GM06990 (cell line): ENCODE measurements at regions not wholly inside any gene's neighbourhood (a gene's known extent, or its start where the extent isn't known, plus 50 kb on each side); places are given as distances from the start of the nearest gene placed in this dataset.

Source experiments
- DNase-seq: peaks from one replicate; pipeline ENCODE4 v3.0.0-alpha.2; 2011; ENCODE audit not compliant: insufficient read length; ENCODE audit errors: extremely low read depth
- H3K27me3 ChIP-seq: replicated peaks from 2 replicates; pipeline ENCODE4 v1.6.0; 2011; ENCODE audit warnings: low read length; ENCODE audit not compliant: control insufficient read depth, insufficient read depth
- H3K36me3 ChIP-seq: 2 replicates; pipeline ENCODE4 v1.5.1; 2011; ENCODE audit warnings: low read length; ENCODE audit not compliant: control insufficient read depth, insufficient read depth
- H3K4me3 ChIP-seq: replicated peaks from 2 replicates; pipeline ENCODE4 v1.5.1; 2011; ENCODE audit warnings: low read depth, mild to moderate bottlenecking, control low read depth, low read length
- TF ChIP-seq, protein P1 (sequence below): IDR thresholded peaks from 2 replicates; pipeline ENCODE4 v1.5.1; 2011; ENCODE audit warnings: low read length, control low read depth, mild to moderate bottlenecking, inconsistent platforms; ENCODE audit not compliant: insufficient read depth, poor library complexity, severe bottlenecking

GRCh38 chr10:3857318-3857717 is 72.3 kb upstream of the KLF6 start:
- TF ChIP-seq, protein P1, sequence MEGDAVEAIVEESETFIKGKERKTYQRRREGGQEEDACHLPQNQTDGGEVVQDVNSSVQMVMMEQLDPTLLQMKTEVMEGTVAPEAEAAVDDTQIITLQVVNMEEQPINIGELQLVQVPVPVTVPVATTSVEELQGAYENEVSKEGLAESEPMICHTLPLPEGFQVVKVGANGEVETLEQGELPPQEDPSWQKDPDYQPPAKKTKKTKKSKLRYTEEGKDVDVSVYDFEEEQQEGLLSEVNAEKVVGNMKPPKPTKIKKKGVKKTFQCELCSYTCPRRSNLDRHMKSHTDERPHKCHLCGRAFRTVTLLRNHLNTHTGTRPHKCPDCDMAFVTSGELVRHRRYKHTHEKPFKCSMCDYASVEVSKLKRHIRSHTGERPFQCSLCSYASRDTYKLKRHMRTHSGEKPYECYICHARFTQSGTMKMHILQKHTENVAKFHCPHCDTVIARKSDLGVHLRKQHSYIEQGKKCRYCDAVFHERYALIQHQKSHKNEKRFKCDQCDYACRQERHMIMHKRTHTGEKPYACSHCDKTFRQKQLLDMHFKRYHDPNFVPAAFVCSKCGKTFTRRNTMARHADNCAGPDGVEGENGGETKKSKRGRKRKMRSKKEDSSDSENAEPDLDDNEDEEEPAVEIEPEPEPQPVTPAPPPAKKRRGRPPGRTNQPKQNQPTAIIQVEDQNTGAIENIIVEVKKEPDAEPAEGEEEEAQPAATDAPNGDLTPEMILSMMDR = no peak
- no peak for DNase-seq

DNA sequence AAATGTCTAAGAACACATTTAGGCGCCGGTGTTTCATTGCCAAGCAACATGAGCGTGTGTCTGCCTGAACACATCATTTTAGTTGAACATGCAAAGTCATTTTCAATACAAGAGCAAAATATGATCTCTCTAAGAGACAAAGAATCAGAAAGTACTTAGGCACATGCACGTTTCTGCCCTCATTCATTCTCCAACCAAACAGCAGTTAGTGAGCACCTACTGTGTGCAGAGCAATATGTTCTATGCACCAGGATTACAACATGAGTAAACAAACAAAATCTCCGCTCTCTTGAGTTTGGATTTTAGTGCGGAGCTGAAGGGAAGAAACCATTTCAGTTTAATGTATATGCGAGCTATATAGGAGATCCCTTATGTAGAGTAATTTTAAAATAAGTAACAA is 71.6 kb upstream of the KLF6 start:
- Histone ChIP-seq H3K36me3 (no peaks in the 10 kb centered on the region), H3K4me3 (no peak overlapping the region), H3K27me3 (no peaks in the 10 kb centered on the region)
- DNase-seq = no peak
- TF ChIP-seq, protein P1 = no peak

More at GRCh38 chr10:3857318-3857717, 72.3 kb upstream of the KLF6 start:
- Histone ChIP-seq H3K27me3 (no peaks in the 10 kb centered on the region), H3K4me3 (no peak overlapping the region), H3K36me3 (no peaks in the 10 kb centered on the region)

DNA sequence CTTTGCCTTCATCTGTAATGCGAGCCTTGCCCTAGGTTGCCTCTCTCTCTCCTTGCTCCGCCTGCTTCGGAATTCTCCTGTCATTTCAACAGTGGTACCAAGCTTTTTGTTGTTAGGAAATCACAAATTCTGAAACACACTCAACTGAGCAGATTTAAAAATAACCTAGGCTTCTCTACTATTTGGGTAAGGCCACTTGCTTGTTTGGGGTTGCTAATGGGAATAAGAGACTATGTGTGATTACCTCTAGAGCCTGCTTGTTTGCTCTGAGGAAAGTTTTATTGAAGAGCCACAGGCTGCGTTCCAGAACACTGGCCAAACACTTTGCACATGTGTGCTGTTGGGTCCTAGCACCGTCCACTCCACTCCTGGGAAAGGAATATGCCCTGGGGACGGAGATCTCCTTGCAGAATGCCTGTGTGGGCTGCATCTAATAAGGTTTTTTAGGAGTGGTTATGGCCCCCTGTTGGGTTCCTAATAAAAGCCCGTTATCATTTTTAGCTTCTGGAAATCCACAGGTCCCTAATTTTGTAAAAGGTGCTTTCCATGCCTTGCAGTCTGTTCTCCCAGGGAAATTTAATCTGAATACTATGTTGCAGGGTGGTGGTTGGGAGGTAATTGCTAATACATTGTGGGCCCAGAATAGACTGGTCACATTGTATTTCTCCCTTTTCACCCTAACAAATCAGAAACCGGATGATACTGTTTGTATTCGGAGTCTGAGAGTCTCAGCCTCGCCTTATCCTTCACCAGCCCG is 68.7 kb upstream of the KLF6 start:
- TF ChIP-seq, protein P1 = no peak
- Histone ChIP-seq H3K4me3 (no peak overlapping the region), H3K27me3 (no peaks in the 10 kb centered on the region), H3K36me3 (no peaks in the 10 kb centered on the region)
- no peak for DNase-seq

- TF ChIP-seq, protein P1 = no peak
- no peak overlapping the region for H3K4me3 ChIP-seq
Measured at GRCh38 chr10:3853016-3853415, 68.0 kb upstream of the KLF6 start.

DNA sequence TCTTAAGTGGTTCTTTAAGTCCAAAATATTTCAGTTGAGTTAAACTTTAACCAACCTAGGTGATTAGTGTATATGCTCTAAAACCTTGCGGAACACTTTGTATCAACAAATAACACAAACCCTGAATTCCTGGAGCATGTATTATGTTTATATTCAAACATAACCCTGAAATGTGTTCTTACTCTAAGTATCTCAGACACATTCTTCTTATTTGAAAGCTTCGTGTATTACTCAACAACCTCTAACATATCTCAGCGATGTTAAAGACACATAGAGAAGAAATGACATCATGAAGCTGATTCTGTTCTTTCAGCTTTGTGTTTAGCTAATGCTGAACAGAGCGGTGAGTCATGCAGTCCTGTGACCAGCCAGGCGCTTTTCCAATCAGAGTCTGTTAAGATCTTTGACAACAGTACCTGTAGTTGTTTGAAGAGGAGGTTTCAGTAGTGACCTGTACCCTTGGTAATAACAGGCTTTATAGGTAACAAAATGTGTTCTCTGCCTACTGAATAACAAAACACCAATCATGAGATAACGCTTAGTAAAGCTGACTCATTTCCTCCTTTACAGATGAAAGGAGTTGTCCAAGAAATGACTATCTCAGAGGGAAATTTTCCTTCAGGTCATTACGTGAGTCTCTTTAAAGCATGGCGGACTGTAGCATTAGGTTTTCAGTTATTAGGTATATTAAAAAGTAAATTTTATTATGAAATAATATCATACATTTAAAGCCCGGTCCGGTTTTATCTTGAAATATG is 67.3 kb upstream of the KLF6 start:
- DNase-seq = peak; percentile 79
- H3K4me3 ChIP-seq = no peak overlapping the region
- H3K27me3 ChIP-seq = no peaks in the 10 kb centered on the region
- no peaks in the 10 kb centered on the region for H3K36me3 ChIP-seq
- TF ChIP-seq, protein P1 = no peak

More at GRCh38 chr10:3853016-3853415, 68.0 kb upstream of the KLF6 start:
- Histone ChIP-seq H3K27me3 (no peaks in the 10 kb centered on the region), H3K36me3 (no peaks in the 10 kb centered on the region)
- no peak for DNase-seq
